Sciatic nerve (tissue), 2 donors: ENCODE measurements at regions not wholly inside any gene's neighbourhood (a gene's known extent, or its start where the extent isn't known, plus 50 kb on each side); places are given as distances from the start of the nearest gene placed in this dataset.

Source experiments
- ATAC-seq: fragments of 200-7000 bp; cut with Tn5 transposase; one replicate; pipeline ENCODE4 v1.9.1; 2020; ENCODE audit warnings: mild to moderate bottlenecking, moderate library complexity
- DNase-seq: peaks from one replicate; pipeline ENCODE4 v3.0.0-alpha.2; 2020; ENCODE audit warnings: low spot score
- intact Hi-C: fragments of 100-400 bp; cut with DNase I; formaldehyde crosslinking; loops from one replicate; pipeline ENCODE4 v1.14.2; 2022
- donor health status: DM: no; HTN: no; CAD: no.
- donor health status: DM: no; HTN: no; CAD: no.

- no peak for DNase-seq
- no peak for ATAC-seq
- intact Hi-C loops: no loop called here
Measured at GRCh38 chr2:236400594-236401360, 136.6 kb upstream of the ASB18 start.

GRCh38 chr2:236402033-236402790 lies 138.0 kb upstream of the ASB18 start:
- ATAC-seq (no peak), DNase-seq (no peak)

GRCh38 chr2:236403125-236403524 lies 138.9 kb upstream of the ASB18 start:
- no peak for ATAC-seq
- intact Hi-C loops: no loop called here

More at GRCh38 chr2:236402033-236402790, 138.0 kb upstream of the ASB18 start:
- intact Hi-C loops: no loop called here

GRCh38 chr2:236403811-236404210 lies 139.6 kb upstream of the ASB18 start:
- ATAC-seq (no peak), DNase-seq (no peak)
- intact Hi-C loops: no loop called here

More at GRCh38 chr2:236403125-236403524, 138.9 kb upstream of the ASB18 start:
- DNase-seq: no peak

- intact Hi-C loops: no loop called here
- ATAC-seq: no peak
- DNase-seq: no peak
Measured at GRCh38 chr2:236404346-236404745, 140.1 kb upstream of the ASB18 start.

- no peak for DNase-seq
- no peak for ATAC-seq
- intact Hi-C loops: no loop called here
Measured at GRCh38 chr2:236405357-236405756, 141.2 kb upstream of the ASB18 start.

GRCh38 chr2:236408090-236408489 lies 143.9 kb upstream of the ASB18 start:
- intact Hi-C loops: no loop called here
- no peak for ATAC-seq
- no peak for DNase-seq

- ATAC-seq (no peak), DNase-seq (no peak)
- intact Hi-C loops: no loop called here
Measured at GRCh38 chr2:236408786-236409185, 144.6 kb upstream of the ASB18 start.

GRCh38 chr2:236415684-236416444 lies 151.7 kb upstream of the ASB18 start:
- ATAC-seq (peak; percentile 83), DNase-seq (no peak)
- intact Hi-C loops: no loop called here

- intact Hi-C loops: no loop called here
- DNase-seq (no peak), ATAC-seq (no peak)
Measured at GRCh38 chr2:236417150-236417549, 152.5 kb upstream of the ACKR3 start.

GRCh38 chr2:236430584-236430983 lies 139.0 kb upstream of the ACKR3 start:
- ATAC-seq (no peak), DNase-seq (no peak)
- intact Hi-C loops: no loop called here

- no peak for ATAC-seq
- intact Hi-C loops: no loop called here
- no peak for DNase-seq
Measured at GRCh38 chr2:236434593-236434992, 135.0 kb upstream of the ACKR3 start.

GRCh38 chr2:236440110-236440881 lies 129.3 kb upstream of the ACKR3 start:
- DNase-seq: no peak
- no peak for ATAC-seq
- intact Hi-C loops: no loop called here

GRCh38 chr2:236444187-236444586 lies 125.4 kb upstream of the ACKR3 start:
- ATAC-seq: no peak
- DNase-seq: no peak
- intact Hi-C loops: no loop called here

GRCh38 chr2:236445678-236446077 lies 123.9 kb upstream of the ACKR3 start:
- no peak for DNase-seq
- ATAC-seq: no peak
- intact Hi-C loops: no loop called here

- intact Hi-C loops: no loop called here
- DNase-seq (no peak), ATAC-seq (no peak)
Measured at GRCh38 chr2:236446521-236446920, 123.1 kb upstream of the ACKR3 start.

GRCh38 chr2:236449167-236449761 lies 120.4 kb upstream of the ACKR3 start:
- intact Hi-C loops: no loop called here
- DNase-seq (no peak), ATAC-seq (no peak)

GRCh38 chr2:236452238-236452637 lies 117.4 kb upstream of the ACKR3 start:
- DNase-seq: no peak
- no peak for ATAC-seq
- intact Hi-C loops: no loop called here

GRCh38 chr2:236454076-236454475 lies 115.5 kb upstream of the ACKR3 start:
- intact Hi-C loops: no loop called here
- DNase-seq (no peak), ATAC-seq (no peak)
